Nephron progenitor cell (in vitro differentiated cells): ENCODE measurements at regions not wholly inside any gene's neighbourhood (a gene's known extent, or its start where the extent isn't known, plus 50 kb on each side); places are given as distances from the start of the nearest gene placed in this dataset.
"Not testable (repeated sequence)": the region's sequence is repeated elsewhere in the genome, so short reads cannot be mapped to it uniquely, and the experiment has no call there.

ENCODE experiments used
- DNase-seq: peaks from one replicate; pipeline ENCODE4 v3.0.0; 2021
- H3K27ac Mint-ChIP-seq: 2 replicates; pipeline ENCODE4 v1.8.0; 2021; ENCODE audit warnings: mild to moderate bottlenecking, moderate library complexity, mixed read lengths
- H3K27me3 Mint-ChIP-seq: 2 replicates; pipeline ENCODE4 v1.8.0; 2021; ENCODE audit warnings: mild to moderate bottlenecking, low read depth, mixed read lengths; ENCODE audit not compliant: poor library complexity
- H3K36me3 Mint-ChIP-seq: 2 replicates; pipeline ENCODE4 v1.8.0; 2021; ENCODE audit warnings: low read depth, mixed read lengths
- H3K4me1 Mint-ChIP-seq: 2 replicates; pipeline ENCODE4 v1.8.0; 2021; ENCODE audit warnings: mixed read lengths
- H3K4me3 Mint-ChIP-seq: 2 replicates; pipeline ENCODE4 v1.8.0; 2021; ENCODE audit warnings: mild to moderate bottlenecking, moderate library complexity, mixed read lengths
- H3K9me3 Mint-ChIP-seq: 2 replicates; pipeline ENCODE4 v1.8.0; 2021; ENCODE audit warnings: mild to moderate bottlenecking, moderate library complexity, mixed read lengths
- CTCF ChIP-seq: fragments of 200-600 bp; sonication (generic); IDR thresholded peaks from 2 replicates; pipeline ENCODE4 v1.5.0; 2021; ENCODE audit warnings: antibody characterized with exemption

GRCh38 chr16:46427340-46428107 is 193.7 kb downstream of the SHCBP1 start:
- peaks cover 66% of the 10 kb centered on the region for H3K9me3 Mint-ChIP-seq
- TF ChIP-seq CTCF, result no peak
- no peaks in the 10 kb centered on the region for H3K36me3 Mint-ChIP-seq
- H3K4me3 Mint-ChIP-seq, result no peak overlapping the region
- DNase-seq, result no peak
- H3K27me3 Mint-ChIP-seq, result no peaks in the 10 kb centered on the region
- H3K27ac Mint-ChIP-seq, result no peak overlapping the region
- H3K4me1 Mint-ChIP-seq, result no peaks in the 10 kb centered on the region

- Mint-ChIP-seq H3K9me3 (peaks cover 66% of the 10 kb centered on the region), H3K27ac (no peak overlapping the region), H3K4me1 (no peaks in the 10 kb centered on the region), H3K4me3 (no peak overlapping the region), H3K36me3 (no peaks in the 10 kb centered on the region), H3K27me3 (no peaks in the 10 kb centered on the region)
- DNase-seq, result no peak
- TF ChIP-seq CTCF, result no peak
These were observed 194.8 kb downstream of the SHCBP1 start for GRCh38 chr16:46426336-46426735.

DNA sequence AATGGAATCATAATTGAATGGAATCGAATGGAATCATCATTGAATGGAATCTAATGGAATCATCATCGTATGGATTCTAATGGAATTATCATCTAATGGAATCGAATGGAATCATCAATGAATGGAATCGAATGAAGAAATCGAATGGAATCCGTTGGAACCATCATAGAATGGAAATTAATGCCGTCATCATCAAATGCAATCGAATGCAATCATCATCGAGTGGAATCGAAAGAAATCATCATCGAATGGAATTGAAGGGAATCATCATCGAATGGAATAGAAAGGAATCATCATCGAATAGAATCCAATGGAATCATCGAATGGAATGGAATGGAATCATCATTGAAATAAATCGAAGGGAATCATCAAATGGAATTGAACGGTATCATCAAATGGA is 217.2 kb downstream of the SHCBP1 start:
- Mint-ChIP-seq H3K4me1 (no peaks in the 10 kb centered on the region), H3K27ac (no peak overlapping the region), H3K9me3 (peaks cover 46% of the 10 kb centered on the region), H3K27me3 (no peaks in the 10 kb centered on the region), H3K36me3 (peaks cover 7% of the 10 kb centered on the region), H3K4me3 (no peak overlapping the region)
- DNase-seq, result no peak
- no peak for TF ChIP-seq CTCF

GRCh38 chr16:46398559-46398958 is 222.6 kb downstream of the SHCBP1 start:
- not testable (repeated sequence) for H3K27me3 Mint-ChIP-seq, DNase-seq, H3K4me1 Mint-ChIP-seq, H3K36me3 Mint-ChIP-seq, H3K4me3 Mint-ChIP-seq, H3K27ac Mint-ChIP-seq
- peaks cover 12% of the 10 kb centered on the region for H3K9me3 Mint-ChIP-seq

DNA sequence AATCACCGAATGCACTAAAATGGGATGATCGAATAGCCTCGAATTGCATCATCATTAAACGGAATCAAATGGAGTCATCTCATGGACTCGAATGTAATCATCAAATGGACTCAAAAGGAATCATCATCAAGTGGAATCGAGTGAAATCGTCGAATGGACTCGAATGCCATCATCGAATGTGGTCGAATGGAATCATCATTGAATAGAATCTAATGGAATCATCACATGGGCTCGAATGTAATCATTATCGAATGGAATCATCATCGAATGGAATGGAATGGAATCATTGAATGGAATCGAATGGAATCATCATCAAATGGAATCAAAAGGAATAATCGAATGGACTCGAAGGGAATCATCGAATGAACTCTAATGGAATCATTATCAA is 224.3 kb downstream of the SHCBP1 start:
- H3K27ac Mint-ChIP-seq, H3K4me3 Mint-ChIP-seq, H3K36me3 Mint-ChIP-seq, H3K27me3 Mint-ChIP-seq, DNase-seq, H3K4me1 Mint-ChIP-seq: not testable (repeated sequence)
- H3K9me3 Mint-ChIP-seq, result peaks cover 18% of the 10 kb centered on the region

DNA sequence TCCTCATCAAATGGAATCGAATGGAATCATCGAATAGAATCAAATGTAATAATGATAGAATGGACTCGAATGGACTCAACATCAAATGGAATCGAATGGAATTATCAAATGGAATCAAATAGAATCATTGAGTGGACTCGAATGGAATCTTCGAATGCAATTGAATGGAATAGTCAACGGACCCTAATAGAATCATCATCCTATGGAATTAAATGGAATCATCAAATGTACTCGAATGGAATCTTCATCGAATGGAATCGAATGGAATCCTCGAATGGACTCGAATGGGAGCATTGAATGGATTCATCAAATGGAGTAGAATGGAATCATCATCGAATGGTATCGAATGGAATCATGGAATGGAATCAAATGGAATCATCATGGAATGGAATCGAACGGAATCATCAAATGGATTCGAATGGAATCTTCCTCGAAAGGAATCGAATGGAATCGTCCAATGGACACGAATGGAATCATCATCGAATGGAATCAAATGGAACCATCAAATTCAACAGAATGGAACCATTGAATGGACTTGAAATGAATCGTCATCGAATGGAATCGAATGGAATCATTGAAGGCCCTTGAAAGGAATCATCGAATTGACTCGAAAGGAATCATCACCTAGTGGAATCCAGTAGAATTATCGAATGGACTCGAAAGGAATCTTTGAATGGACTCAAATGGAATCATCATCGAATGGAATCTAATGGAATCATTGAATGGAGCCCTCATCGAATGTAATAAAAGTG is 224.9 kb downstream of the SHCBP1 start:
- H3K36me3 Mint-ChIP-seq, H3K27me3 Mint-ChIP-seq, DNase-seq, H3K4me1 Mint-ChIP-seq, H3K4me3 Mint-ChIP-seq, H3K27ac Mint-ChIP-seq: not testable (repeated sequence)
- H3K9me3 Mint-ChIP-seq, result peaks cover 21% of the 10 kb centered on the region

DNA sequence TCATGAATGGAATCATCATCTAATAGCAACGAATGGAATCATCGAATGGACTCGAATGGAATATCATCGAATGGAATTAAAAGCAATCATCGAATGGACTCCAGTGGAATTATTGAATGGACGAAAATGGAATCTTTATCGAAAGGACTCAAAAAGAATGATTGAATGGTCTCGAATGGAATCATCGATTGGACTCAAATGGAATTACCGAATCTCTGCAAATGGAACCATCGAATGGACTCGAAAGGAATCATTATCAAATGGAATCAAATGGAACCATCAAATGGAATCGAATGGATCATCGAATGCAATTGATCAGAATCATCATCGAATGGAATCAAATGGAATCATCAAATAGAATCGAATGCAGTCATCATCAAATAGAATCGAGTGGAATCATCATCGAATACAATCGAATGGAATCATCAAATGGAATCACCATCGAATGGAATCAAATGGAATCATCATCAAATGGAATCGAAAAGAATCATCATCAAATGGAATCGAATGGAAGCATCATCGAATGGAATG is 225.7 kb downstream of the SHCBP1 start:
- not testable (repeated sequence) for H3K4me3 Mint-ChIP-seq, H3K27me3 Mint-ChIP-seq, H3K4me1 Mint-ChIP-seq, DNase-seq, H3K27ac Mint-ChIP-seq
- Mint-ChIP-seq H3K9me3 (peaks cover 21% of the 10 kb centered on the region), H3K36me3 (peaks cover 12% of the 10 kb centered on the region)

DNA sequence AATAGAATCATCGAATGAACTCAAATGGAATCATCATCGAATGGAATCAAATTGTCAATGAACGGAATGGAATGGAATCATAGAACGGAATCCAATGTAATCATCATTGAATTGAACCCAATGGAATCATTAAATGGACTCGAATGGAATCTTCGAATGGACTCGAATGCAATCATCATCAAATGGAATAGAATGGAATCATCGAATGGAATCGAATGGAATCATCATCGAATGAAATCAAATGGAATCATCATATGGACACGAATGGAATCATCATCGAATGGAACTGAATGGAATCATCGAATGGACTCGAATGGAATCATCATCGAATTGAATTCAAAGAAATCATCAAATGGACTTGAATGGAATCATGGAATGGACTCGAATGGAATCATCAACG is 226.2 kb downstream of the SHCBP1 start:
- not testable (repeated sequence) for DNase-seq, H3K4me1 Mint-ChIP-seq, H3K4me3 Mint-ChIP-seq, H3K27ac Mint-ChIP-seq, H3K27me3 Mint-ChIP-seq
- H3K36me3 Mint-ChIP-seq, result peaks cover 12% of the 10 kb centered on the region
- peaks cover 21% of the 10 kb centered on the region for H3K9me3 Mint-ChIP-seq

GRCh38 chr16:46394149-46394548 is 227.0 kb downstream of the SHCBP1 start:
- DNase-seq, H3K4me3 Mint-ChIP-seq, H3K27ac Mint-ChIP-seq, H3K4me1 Mint-ChIP-seq, H3K27me3 Mint-ChIP-seq: not testable (repeated sequence)
- Mint-ChIP-seq H3K36me3 (peaks cover 12% of the 10 kb centered on the region), H3K9me3 (peaks cover 21% of the 10 kb centered on the region)

GRCh38 chr16:46392930-46393722 is 228.1 kb downstream of the SHCBP1 start:
- H3K36me3 Mint-ChIP-seq, result peaks cover 12% of the 10 kb centered on the region
- not testable (repeated sequence) for H3K4me1 Mint-ChIP-seq, H3K4me3 Mint-ChIP-seq, H3K27me3 Mint-ChIP-seq, H3K27ac Mint-ChIP-seq
- peaks cover 21% of the 10 kb centered on the region for H3K9me3 Mint-ChIP-seq
- peak; percentile 8 for DNase-seq
